ENCODE measurements at regions not wholly inside any gene's neighbourhood (a gene's known extent, or its start where the extent isn't known, plus 50 kb on each side); places are given as distances from the start of the nearest gene placed in this dataset.

- DNase-seq (ENCODE audit: low read depth in 1 of 2, low spot score in 1 of 2), result no peak
These were observed 400.9 kb upstream of the FGF13 start for GRCh38 chrX:139112432-139112831.

GRCh38 chrX:139106069-139106468, 394.6 kb upstream of the FGF13 start:
- Histone ChIP-seq H3K27ac (replicated peaks) (no peak overlapping the region), H3K4me3 (replicated peaks; ENCODE audit: insufficient read depth, low read length) (no peak overlapping the region), H3K27me3 (ENCODE audit: insufficient read depth, poor library complexity, severe bottlenecking) (no peaks in the 10 kb centered on the region)
- DNase-seq (ENCODE audit: low read depth in 1 of 2, low spot score in 1 of 2), result no peak
- TF ChIP-seq POLR2AphosphoS5 (IDR thresholded peaks at IDR 0.05; ENCODE audit: low read depth) (no peak), REST (IDR thresholded peaks at IDR 0.05; ENCODE audit: insufficient replicate concordance, low read depth) (no peak), SPI1 (IDR thresholded peaks at IDR 0.05; ENCODE audit: borderline replicate concordance, low read depth) (no peak)

More at GRCh38 chrX:139112432-139112831, 400.9 kb upstream of the FGF13 start:
- TF ChIP-seq POLR2AphosphoS5 (IDR thresholded peaks at IDR 0.05; ENCODE audit: low read depth) (no peak), SPI1 (IDR thresholded peaks at IDR 0.05; ENCODE audit: borderline replicate concordance, low read depth) (no peak), CTCF (IDR thresholded peaks at IDR 0.05; ENCODE audit: insufficient read depth, low read length) (no peak), GABPA (IDR thresholded peaks at IDR 0.05; ENCODE audit: low read depth) (no peak), REST (IDR thresholded peaks at IDR 0.05; ENCODE audit: insufficient replicate concordance, low read depth) (no peak)
- Histone ChIP-seq H3K27me3 (ENCODE audit: insufficient read depth, poor library complexity, severe bottlenecking) (no peaks in the 10 kb centered on the region), H3K4me3 (replicated peaks; ENCODE audit: insufficient read depth, low read length) (no peak overlapping the region), H3K27ac (replicated peaks) (no peak overlapping the region)

- no peak for DNase-seq (ENCODE audit: low read depth in 1 of 2, low spot score in 1 of 2)
- Histone ChIP-seq H3K4me3 (replicated peaks; ENCODE audit: insufficient read depth, low read length) (no peak overlapping the region), H3K27me3 (ENCODE audit: insufficient read depth, poor library complexity, severe bottlenecking) (no peaks in the 10 kb centered on the region), H3K27ac (replicated peaks) (no peak overlapping the region)
- TF ChIP-seq REST (IDR thresholded peaks at IDR 0.05; ENCODE audit: insufficient replicate concordance, low read depth), result no peak
These were observed 383.4 kb upstream of the FGF13 start for GRCh38 chrX:139094671-139095592.

- Histone ChIP-seq H3K27ac (replicated peaks) (no peak overlapping the region), H3K4me3 (replicated peaks; ENCODE audit: insufficient read depth, low read length) (no peak overlapping the region), H3K27me3 (ENCODE audit: insufficient read depth, poor library complexity, severe bottlenecking) (no peaks in the 10 kb centered on the region)
- TF ChIP-seq GABPA (IDR thresholded peaks at IDR 0.05; ENCODE audit: low read depth) (no peak), POLR2AphosphoS5 (IDR thresholded peaks at IDR 0.05; ENCODE audit: low read depth) (no peak), CTCF (IDR thresholded peaks at IDR 0.05; ENCODE audit: insufficient read depth, low read length) (no peak)
- no peak for DNase-seq (ENCODE audit: low read depth in 1 of 2, low spot score in 1 of 2)
These were observed 381.7 kb upstream of the FGF13 start for GRCh38 chrX:139093201-139093600.

Measured in HL-60 (cell line).